H9 (cell line): ENCODE measurements at regions not wholly inside any gene's neighbourhood (a gene's known extent, or its start where the extent isn't known, plus 50 kb on each side); places are given as distances from the start of the nearest gene placed in this dataset.

ENCODE experiments used
- DNase-seq: peaks from one replicate; pipeline ENCODE4 v3.0.0-alpha.2; 2017
- H2AFZ ChIP-seq: one replicate; pipeline ENCODE4 v1.6.1; 2013; ENCODE audit warnings: mild to moderate bottlenecking, low read length, control low read depth, moderate library complexity
- H2AK5ac ChIP-seq: 2 replicates; pipeline ENCODE4 v1.6.1; 2013; ENCODE audit warnings: low read length, control low read depth, mixed read lengths; ENCODE audit not compliant: insufficient read length
- H2BK120ac ChIP-seq: one replicate; pipeline ENCODE4 v1.6.1; 2013; ENCODE audit warnings: low read depth, mild to moderate bottlenecking, low read length, control low read depth, inconsistent platforms; ENCODE audit not compliant: poor library complexity, severe bottlenecking
- H2BK12ac ChIP-seq: 2 replicates; pipeline ENCODE4 v1.6.1; 2013; ENCODE audit warnings: low read length, control low read depth, mixed read lengths, low read depth; ENCODE audit not compliant: insufficient read length
- H2BK15ac ChIP-seq: 2 replicates; pipeline ENCODE4 v1.6.1; 2013; ENCODE audit warnings: low read depth, low read length, control low read depth
- H2BK20ac ChIP-seq: one replicate; pipeline ENCODE4 v1.6.1; 2013; ENCODE audit warnings: low read depth, mild to moderate bottlenecking, low read length, control low read depth, inconsistent platforms; ENCODE audit not compliant: poor library complexity, severe bottlenecking
- H2BK5ac ChIP-seq: 2 replicates; pipeline ENCODE4 v1.6.1; 2013; ENCODE audit warnings: low read length, control low read depth, mixed read lengths; ENCODE audit not compliant: insufficient read length
- H3K14ac ChIP-seq: 2 replicates; pipeline ENCODE4 v1.6.1; 2013; ENCODE audit warnings: low read length, control low read depth; ENCODE audit not compliant: insufficient read depth
- H3K18ac ChIP-seq: 2 replicates; pipeline ENCODE4 v1.6.1; 2013; ENCODE audit warnings: low read depth, mild to moderate bottlenecking, mixed read lengths, low read length, control low read depth; ENCODE audit not compliant: insufficient read length
- H3K23ac ChIP-seq: 2 replicates; pipeline ENCODE4 v1.6.1; 2013; ENCODE audit warnings: low read length, control low read depth, mixed read lengths, low read depth; ENCODE audit not compliant: insufficient read length
- H3K23me2 ChIP-seq: 2 replicates; pipeline ENCODE4 v1.6.1; 2013; ENCODE audit warnings: low read depth, mild to moderate bottlenecking, mixed read lengths, low read length, control low read depth; ENCODE audit not compliant: insufficient read length, poor library complexity, severe bottlenecking
- H3K27ac ChIP-seq: 2 replicates; pipeline ENCODE4 v1.5.1; 2013; ENCODE audit warnings: low read length, control low read depth, mixed read lengths, low read depth; ENCODE audit not compliant: insufficient read length
- H3K27me3 ChIP-seq: 2 replicates; pipeline ENCODE4 v1.6.1; 2013; ENCODE audit warnings: low read length, control low read depth, inconsistent platforms; ENCODE audit not compliant: insufficient read depth
- H3K4ac ChIP-seq: 2 replicates; pipeline ENCODE4 v1.6.1; 2013; ENCODE audit warnings: low read depth, mild to moderate bottlenecking, control low read depth, inconsistent platforms, low read length, moderate library complexity
- H3K4me1 ChIP-seq: 2 replicates; pipeline ENCODE4 v1.6.1; 2013; ENCODE audit warnings: low read length, control low read depth, inconsistent platforms; ENCODE audit not compliant: insufficient read depth
- H3K4me2 ChIP-seq: 2 replicates; pipeline ENCODE4 v1.6.1; 2013; ENCODE audit warnings: low read length, control low read depth, mixed read lengths; ENCODE audit not compliant: insufficient read length, insufficient read depth
- H3K56ac ChIP-seq: 2 replicates; pipeline ENCODE4 v1.6.1; 2013; ENCODE audit warnings: low read depth, mild to moderate bottlenecking, mixed read lengths, low read length, control low read depth; ENCODE audit not compliant: insufficient read length
- H3K79me1 ChIP-seq: 2 replicates; pipeline ENCODE4 v1.6.1; 2013; ENCODE audit warnings: low read depth, mild to moderate bottlenecking, moderate library complexity, low read length, control low read depth, inconsistent platforms; ENCODE audit not compliant: insufficient read depth, poor library complexity, severe bottlenecking
- H3K79me2 ChIP-seq: 2 replicates; pipeline ENCODE4 v1.6.1; 2013; ENCODE audit warnings: low read length, control low read depth, inconsistent platforms; ENCODE audit not compliant: insufficient read depth
- H3K9ac ChIP-seq: 2 replicates; pipeline ENCODE4 v1.6.1; 2013; ENCODE audit warnings: low read length, control low read depth, mixed read lengths; ENCODE audit not compliant: insufficient read length; ENCODE audit errors: extremely low read depth
- H3K9me3 ChIP-seq: one replicate; pipeline ENCODE4 v1.6.1; 2013; ENCODE audit warnings: low read depth, low read length, inconsistent platforms; ENCODE audit not compliant: control insufficient read depth
- H3T11ph ChIP-seq: one replicate; pipeline ENCODE4 v1.6.1; 2013; ENCODE audit warnings: mild to moderate bottlenecking, low read length, control low read depth, inconsistent platforms
- H4K20me1 ChIP-seq: one replicate; pipeline ENCODE4 v1.6.1; 2013; ENCODE audit not compliant: control insufficient read depth, insufficient read length, insufficient read depth
- H4K5ac ChIP-seq: 2 replicates; pipeline ENCODE4 v1.6.1; 2013; ENCODE audit warnings: low read depth, mild to moderate bottlenecking, mixed read lengths, low read length, control low read depth; ENCODE audit not compliant: insufficient read length
- H4K8ac ChIP-seq: replicated peaks from 2 replicates; pipeline ENCODE4 v1.6.1; 2013; ENCODE audit warnings: low read length, control low read depth, mixed read lengths, low read depth; ENCODE audit not compliant: insufficient read length
- H4K91ac ChIP-seq: 2 replicates; pipeline ENCODE4 v1.6.1; 2013; ENCODE audit warnings: low read depth, mild to moderate bottlenecking, moderate library complexity, mixed read lengths, low read length, control low read depth; ENCODE audit not compliant: insufficient read length
- H3K27ac Mint-ChIP-seq, 3 experiments: 2 replicates in 2 of 3; 3 replicates in 1 of 3; pipeline ENCODE4 v1.8.0; 2020 to 2021; ENCODE audit warnings: mixed read lengths in 3 of 3, mild to moderate bottlenecking in 1 of 3, moderate library complexity in 1 of 3
- H3K27me3 Mint-ChIP-seq: 2 replicates; pipeline ENCODE4 v1.8.0; 2021; ENCODE audit warnings: low read depth, mild to moderate bottlenecking, moderate library complexity, mixed read lengths
- H3K36me3 Mint-ChIP-seq, 3 experiments: 2 replicates in 2 of 3; 3 replicates in 1 of 3; pipeline ENCODE4 v1.8.0; 2020 to 2021; ENCODE audit warnings: low read depth in 3 of 3, mixed read lengths in 3 of 3; ENCODE audit not compliant: insufficient read depth in 1 of 3
- H3K4me1 Mint-ChIP-seq, 2 experiments: 2 replicates each; pipeline ENCODE4 v1.8.0; 2020; ENCODE audit warnings: mixed read lengths in 2 of 2
- H3K4me3 Mint-ChIP-seq, 2 experiments: 2 replicates in 1 of 2; 3 replicates in 1 of 2; pipeline ENCODE4 v1.8.0; 2020 to 2021; ENCODE audit warnings: mild to moderate bottlenecking in 2 of 2, mixed read lengths in 2 of 2, moderate library complexity in 1 of 2
- H3K9me3 Mint-ChIP-seq, 2 experiments: 2 replicates in 1 of 2; 3 replicates in 1 of 2; pipeline ENCODE4 v1.8.0; 2020; ENCODE audit warnings: mild to moderate bottlenecking in 2 of 2, mixed read lengths in 2 of 2, moderate library complexity in 1 of 2
- WGBS: extraction: QIAGEN DNeasy Blood & Tissue Kit; methylation state at CpG from one replicate; pipeline ENCODE4 v1.1.7; 2013; ENCODE audit warnings: missing lambda C conversion rate, low lambda C conversion rate, mixed read lengths; ENCODE audit not compliant: insufficient read length; ENCODE audit errors: extremely low coverage; 5-methylcytosine and 5-hydroxymethylcytosine counted together
- TF ChIP-seq, protein P1 (sequence below): fragments of 200-600 bp; sonication (generic); conservative IDR thresholded peaks from 3 replicates; pipeline ENCODE4 v1.8.0; 2021; ENCODE audit warnings: antibody characterized with exemption, mild to moderate bottlenecking

DNA sequence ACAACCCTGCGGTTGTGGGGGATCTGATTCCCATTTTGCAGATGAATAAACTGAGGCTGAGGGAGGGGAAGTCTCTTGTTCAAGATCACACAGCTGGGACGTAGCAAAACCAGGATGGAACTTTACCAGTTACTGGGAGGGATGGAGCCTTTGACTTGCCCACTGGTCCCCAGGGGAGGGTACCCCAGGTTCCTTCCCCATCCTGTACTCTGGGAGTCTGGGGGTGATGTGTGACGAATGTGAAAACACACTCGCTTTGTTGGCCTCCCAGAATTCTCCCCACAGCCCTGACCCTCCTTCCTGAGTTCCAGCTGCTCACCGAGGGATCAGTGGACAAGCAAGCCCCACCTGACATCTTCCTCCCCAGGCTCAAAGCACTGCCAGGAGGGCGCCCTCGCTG lies 135.1 kb downstream of the NSG2 start:
- Histone ChIP-seq H3K27ac (no peak overlapping the region), H3K79me1 (no peaks in the 10 kb centered on the region), H2AK5ac (no peak overlapping the region), H3K79me2 (no peaks in the 10 kb centered on the region), H3T11ph (no peak overlapping the region), H3K56ac (no peak overlapping the region), H3K4ac (no peak overlapping the region), H4K8ac (no peak overlapping the region), H3K9me3 (no peaks in the 10 kb centered on the region), H3K9ac (no peak overlapping the region), H3K23me2 (no peaks in the 10 kb centered on the region), H2BK12ac (no peak overlapping the region), H4K20me1 (no peaks in the 10 kb centered on the region), H2BK15ac (no peak overlapping the region), H2BK120ac (no peak overlapping the region), H4K5ac (no peak overlapping the region), H3K14ac (no peak overlapping the region), H2BK20ac (no peak overlapping the region), H3K4me2 (no peak overlapping the region), H2BK5ac (no peak overlapping the region), H2AFZ (no peak overlapping the region), H3K23ac (no peak overlapping the region), H3K18ac (no peak overlapping the region), H3K4me1 (no peaks in the 10 kb centered on the region), H3K27me3 (no peaks in the 10 kb centered on the region), H4K91ac (no peak overlapping the region)
- H3K4me1 Mint-ChIP-seq: peaks cover 6 to 9% of the 10 kb centered on the region in 2 experiments; a peak in 3 of 4 replicates
- H3K27me3 Mint-ChIP-seq: peaks cover 9% of the 10 kb centered on the region
- H3K9me3 Mint-ChIP-seq: no peaks in the 10 kb centered on the region
- TF ChIP-seq, protein P1, sequence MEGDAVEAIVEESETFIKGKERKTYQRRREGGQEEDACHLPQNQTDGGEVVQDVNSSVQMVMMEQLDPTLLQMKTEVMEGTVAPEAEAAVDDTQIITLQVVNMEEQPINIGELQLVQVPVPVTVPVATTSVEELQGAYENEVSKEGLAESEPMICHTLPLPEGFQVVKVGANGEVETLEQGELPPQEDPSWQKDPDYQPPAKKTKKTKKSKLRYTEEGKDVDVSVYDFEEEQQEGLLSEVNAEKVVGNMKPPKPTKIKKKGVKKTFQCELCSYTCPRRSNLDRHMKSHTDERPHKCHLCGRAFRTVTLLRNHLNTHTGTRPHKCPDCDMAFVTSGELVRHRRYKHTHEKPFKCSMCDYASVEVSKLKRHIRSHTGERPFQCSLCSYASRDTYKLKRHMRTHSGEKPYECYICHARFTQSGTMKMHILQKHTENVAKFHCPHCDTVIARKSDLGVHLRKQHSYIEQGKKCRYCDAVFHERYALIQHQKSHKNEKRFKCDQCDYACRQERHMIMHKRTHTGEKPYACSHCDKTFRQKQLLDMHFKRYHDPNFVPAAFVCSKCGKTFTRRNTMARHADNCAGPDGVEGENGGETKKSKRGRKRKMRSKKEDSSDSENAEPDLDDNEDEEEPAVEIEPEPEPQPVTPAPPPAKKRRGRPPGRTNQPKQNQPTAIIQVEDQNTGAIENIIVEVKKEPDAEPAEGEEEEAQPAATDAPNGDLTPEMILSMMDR: no peak
- H3K4me3 Mint-ChIP-seq: no peak overlapping the region
- no CpG with 5 or more reads among the region's 7 CpGs for WGBS
- DNase-seq: peak; percentile 10
- H3K27ac Mint-ChIP-seq: no peak overlapping the region
- no peaks in the 10 kb centered on the region; a peak in 1 of 7 replicates for H3K36me3 Mint-ChIP-seq
